Fibroblast of skin of abdomen (primary cell): ENCODE measurements at regions not wholly inside any gene's neighbourhood (a gene's known extent, or its start where the extent isn't known, plus 50 kb on each side); places are given as distances from the start of the nearest gene placed in this dataset.

Experiments used
- DNase-seq: peaks from one replicate; pipeline ENCODE4 v3.0.0-alpha.2; 2013

DNA sequence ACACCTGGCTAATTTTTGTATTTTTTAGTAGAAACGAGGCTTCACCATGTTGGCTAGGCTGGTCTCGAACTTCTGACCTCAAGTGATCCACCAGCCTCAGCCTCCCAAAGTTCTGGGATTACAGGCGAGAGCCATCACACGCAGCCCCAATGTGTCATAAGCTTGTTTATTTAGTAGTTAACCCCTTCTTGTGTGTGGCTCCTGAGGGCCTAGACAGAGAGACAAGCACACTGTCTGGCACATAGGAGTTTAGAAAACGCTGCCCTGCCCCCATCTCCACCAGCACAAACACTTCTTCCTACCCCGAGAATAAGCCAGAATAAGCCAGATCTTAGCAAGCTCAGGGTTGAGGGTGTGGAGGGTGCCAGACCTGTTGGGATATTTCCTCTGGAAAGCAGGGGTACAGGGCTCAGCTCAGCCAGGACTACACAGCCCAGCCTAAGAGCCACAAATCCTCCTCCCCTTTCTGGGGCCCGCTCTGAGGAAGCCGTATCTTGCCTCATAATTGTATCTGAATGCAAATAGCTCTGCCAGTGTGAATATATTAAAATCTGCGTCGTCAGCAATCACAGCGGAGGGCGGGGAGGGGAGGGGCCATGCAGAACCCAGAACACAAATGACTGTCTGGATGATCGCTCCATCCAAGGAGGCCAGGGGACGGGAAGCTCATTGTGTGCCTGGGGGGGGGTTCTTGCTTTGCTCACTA, 247.3 kb downstream of the MN1 start:
- DNase-seq: peak; percentile 71

DNA sequence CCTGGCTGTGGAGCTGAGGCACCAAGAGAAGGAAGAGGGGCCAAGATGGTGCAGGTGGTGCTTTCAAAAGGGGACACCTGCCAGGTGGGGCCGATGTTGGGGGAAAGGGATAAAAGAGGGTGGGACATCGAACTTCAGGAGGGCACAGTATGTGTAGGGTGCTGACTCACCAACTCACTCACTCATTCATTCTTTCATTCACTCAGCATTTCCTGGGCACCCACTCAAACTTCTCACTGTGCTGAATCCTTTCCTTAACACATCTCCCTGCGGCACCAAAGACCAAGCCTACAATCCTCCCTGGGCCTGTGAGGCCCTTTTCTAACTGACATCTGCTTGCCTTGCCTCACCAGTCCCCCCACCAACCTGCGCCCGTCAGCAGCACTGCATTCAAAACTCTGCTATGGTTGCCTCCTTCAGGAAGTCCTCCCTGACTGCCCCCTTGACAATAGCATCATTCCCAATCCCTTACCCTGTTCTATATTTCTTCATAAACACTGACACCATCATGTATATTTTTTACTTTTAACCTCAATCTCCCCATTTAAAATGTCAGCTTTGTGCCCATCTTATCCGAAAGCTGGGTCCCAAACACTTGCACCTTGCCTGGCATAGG, 246.6 kb downstream of the MN1 start:
- DNase-seq: peak; percentile 12

DNA sequence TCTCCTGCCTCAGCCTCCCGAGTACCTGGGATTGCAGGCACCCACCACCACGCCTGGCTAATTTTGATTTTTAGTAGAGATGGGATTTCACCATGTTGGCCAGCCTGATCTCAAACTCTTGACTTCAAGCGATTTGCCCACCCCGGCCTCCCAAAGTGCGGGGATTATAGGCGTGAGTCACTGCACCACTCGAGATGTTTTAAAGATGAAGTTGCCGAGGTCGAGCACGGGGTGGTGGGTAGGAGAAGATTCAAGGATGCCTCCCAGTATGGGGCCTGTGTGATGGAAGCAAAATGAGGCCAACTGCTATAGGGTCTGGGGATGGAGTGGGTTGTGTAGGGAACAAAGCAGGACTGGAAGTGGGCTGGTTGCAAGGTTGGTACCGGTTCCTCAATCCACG, 245.2 kb downstream of the MN1 start:
- no peak for DNase-seq

DNA sequence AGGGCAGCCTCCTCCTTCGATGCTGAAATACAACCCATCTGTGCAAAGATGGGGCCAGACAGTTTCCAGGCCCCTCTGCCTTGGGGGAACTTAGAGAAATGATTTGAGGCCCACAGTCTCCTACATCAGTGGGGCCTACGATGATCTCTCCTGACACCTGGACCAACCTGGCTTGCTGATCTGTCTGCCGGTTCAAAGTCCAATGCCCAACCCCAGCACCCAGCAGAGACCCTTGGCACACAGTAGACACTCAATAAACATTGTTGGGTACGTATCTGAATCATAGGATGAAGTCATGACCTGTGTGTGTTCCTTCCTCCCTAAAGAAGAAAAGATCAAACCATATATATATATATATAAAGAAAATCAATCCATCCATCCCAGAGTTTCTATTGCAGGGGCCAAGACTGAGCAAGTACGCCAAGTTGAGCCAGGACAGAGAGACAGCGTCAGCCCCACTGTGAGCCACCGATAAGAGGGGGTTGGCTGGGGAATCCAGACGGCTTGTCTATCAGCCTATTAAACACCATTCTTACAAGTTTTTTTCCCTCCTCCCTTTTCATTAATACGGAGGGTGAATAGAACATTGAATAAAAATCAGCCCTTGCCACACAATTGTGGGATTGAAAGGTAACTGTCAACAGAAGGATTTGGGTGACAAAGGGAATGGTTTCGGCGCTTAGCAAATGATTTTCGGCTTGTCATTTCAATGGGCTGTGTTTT, 244.1 kb downstream of the MN1 start:
- DNase-seq: no peak

DNA sequence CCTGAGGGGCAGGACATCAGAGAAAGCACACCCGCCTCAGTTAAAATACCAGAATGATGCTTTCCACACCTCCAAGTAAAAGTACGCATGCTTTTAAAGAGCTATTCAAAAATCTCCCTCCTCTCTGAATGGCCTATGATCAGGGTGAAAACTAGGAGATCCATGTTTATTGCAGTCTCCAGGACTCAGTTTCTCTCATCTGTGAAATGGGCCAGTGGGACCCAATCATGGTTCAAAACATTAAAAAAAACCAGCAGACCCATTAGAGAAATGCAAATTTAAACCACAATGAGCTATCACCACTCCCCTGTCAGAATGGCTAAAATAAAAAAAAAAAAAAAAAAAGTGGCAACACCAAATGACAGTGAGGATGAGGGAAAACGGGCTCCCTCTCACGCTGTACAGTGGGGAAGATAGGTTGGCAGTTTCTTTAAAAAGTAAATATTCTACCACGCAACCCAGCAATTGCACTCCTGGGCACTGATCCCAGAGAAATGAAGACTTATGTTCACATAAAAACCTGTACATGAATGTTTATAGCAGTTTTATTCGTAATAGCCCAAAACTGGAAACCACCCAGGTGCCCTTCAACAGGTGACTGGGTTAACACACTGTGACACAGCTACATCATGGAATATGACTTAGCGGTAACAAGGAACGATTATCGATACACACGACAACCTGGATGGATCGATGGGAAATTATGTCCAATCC, 242.7 kb downstream of the MN1 start:
- DNase-seq: no peak

DNA sequence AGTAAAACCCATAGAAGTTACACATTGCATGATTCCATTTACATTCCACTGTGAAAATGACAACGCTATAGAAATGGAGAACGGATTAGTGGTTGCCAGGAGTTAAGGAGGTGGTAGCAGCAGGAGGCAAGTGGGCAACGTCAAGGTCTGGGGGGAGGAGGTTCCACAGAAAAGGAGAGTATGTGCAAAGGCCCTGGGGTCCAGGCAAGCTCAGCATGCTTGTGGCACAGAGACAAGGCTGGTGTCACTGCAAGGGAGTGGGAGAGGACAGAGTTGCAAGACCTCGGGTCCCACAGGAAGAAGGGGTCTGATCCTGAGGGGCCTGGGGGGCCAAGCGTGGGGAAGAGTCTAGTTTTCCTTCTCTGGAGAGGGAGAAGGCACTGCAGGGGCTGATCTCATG, 240.8 kb downstream of the MN1 start:
- DNase-seq: no peak

DNA sequence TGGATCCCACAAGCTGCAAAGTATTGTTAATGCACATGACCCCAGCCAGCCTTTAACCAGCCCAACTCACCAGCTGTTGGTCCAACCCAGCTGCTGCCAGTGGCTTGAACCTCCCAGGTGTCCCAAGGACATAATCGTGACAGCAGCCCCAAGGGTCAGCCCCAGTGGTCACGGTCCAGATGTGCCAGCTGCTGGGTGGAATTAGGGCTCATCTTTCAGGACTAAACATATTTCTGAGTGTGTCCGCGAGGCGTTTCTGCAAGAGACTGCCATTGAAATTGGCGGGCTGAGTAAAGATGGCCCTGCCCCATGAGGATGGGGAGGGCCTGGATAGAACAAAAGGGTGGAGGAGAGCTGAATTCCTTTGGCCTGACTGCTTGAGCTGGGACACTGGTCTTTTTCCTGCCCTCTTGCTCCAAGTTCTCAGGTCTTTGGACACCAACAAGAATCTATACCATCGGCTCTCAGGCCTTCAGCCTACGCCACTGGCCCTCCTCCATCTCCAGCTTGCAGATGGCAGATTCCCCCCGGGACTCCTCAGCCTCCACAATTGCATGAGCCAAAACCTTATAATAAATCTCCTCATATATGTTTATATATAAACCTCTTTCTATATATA, 240.2 kb downstream of the MN1 start:
- DNase-seq: no peak

DNA sequence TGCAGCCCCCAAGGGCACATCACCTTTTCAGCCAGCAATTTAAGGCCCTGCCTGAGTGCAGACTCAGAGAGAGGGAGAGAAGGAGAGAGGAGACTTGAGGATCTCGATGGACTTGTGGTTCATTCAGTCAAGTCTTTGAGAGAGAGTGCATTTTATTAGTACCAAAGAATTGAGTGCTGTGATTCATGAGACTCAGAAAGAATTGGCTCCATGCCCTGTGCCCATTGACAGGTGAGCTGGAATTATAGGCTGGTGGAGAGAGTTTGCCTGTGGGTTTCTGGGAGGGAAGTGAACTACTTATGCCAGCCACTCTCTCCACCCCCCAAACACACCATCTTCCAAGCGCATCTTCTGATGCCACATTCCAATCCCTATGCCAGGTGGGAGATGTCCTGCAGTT, 236.8 kb downstream of the MN1 start:
- DNase-seq: no peak

DNA sequence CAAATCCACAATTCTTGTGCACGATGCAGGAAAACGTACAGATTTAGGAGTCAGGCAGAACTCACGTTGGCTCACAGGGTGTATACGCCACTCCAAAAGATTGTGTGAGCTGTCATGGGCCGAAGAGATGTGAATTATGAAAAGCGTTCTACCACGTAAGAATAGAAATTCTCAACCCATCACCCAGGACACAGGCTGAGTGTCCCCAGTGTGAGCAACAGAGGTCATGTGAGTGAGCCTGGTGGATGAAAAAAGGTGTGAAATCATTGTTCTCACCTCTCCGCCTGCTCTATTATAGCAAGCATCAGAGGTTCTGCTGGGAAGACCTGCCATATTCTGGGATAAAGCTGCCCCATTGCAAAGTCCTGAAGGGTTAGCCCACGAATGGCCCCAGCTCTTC, 235.0 kb downstream of the MN1 start:
- no peak for DNase-seq

DNA sequence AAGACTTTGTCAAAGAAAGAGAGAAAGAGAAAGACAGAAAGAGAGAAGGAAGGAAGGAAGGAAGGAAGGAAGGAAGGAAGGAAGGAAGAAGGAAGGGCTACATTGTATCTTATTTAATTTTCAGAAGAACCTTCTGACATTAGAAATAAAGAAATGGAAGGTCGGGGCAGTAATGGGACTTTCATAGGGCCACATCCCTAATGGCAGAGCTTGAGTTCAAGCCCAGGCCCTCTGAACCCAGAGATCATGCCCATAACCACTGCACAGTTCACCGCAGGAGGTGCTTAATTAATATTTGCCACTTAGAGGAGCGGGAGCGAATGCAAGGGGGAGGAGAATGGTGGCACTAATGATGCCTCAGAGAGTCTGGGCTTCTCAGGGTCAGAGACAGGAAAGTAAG, 233.3 kb downstream of the MN1 start:
- DNase-seq: no peak

DNA sequence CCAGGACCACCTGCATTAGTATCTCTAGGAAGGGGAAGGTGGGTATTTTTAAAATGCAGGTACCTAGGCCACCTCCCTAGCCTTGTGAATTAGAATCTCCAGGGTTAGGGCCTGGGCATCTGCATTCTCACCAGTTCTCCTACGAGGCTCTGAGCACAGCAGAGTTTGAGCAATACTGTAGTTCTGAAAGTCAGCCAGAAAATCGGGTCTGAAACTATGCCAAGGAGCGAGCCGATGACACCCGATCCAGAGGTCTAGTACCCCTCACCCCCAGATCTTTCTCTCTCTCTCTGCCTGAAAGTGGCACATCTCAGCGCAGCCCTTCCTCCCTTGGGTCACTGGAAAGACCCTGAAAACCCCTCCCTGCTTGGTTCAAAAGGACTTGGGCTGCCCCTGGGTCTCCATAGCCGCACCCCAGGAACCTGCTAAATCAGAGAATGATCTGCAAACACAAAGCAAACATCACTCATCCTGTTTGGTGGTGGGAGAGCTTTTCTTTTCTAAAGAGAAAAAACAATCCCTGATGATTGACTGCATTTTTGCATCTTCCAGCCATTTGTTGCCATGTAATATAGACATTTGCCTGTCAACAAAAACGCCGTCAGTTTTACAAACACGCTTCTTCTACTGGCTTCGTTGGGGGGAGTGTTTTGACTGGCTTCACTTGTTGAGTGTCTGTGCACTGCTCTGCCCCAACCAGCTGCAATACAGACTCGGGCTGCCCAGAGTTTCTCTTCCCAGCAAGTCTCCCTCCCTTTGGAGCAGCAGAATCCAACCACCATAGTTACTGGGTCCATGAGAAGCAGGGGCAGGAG, 229.9 kb downstream of the MN1 start:
- DNase-seq: no peak

DNA sequence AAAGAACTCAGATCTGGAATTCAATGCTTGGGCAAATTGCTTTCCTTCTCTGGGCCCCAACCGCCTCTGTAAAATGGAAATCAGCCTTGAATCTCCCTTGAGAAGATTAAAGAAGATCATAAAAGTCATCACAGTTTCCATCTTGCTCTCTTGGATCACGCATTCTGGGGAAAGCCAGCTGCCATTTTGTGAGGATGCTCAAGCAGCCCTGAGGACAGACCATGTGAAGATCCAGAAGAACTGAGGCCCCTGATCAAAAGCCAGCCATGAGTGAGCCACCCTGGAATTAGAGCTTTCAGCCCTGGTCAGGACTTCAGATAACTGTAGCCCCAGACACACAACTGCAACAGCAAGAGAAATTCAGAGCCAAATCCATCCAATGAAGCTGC, 229.3 kb downstream of the MN1 start:
- DNase-seq: no peak

DNA sequence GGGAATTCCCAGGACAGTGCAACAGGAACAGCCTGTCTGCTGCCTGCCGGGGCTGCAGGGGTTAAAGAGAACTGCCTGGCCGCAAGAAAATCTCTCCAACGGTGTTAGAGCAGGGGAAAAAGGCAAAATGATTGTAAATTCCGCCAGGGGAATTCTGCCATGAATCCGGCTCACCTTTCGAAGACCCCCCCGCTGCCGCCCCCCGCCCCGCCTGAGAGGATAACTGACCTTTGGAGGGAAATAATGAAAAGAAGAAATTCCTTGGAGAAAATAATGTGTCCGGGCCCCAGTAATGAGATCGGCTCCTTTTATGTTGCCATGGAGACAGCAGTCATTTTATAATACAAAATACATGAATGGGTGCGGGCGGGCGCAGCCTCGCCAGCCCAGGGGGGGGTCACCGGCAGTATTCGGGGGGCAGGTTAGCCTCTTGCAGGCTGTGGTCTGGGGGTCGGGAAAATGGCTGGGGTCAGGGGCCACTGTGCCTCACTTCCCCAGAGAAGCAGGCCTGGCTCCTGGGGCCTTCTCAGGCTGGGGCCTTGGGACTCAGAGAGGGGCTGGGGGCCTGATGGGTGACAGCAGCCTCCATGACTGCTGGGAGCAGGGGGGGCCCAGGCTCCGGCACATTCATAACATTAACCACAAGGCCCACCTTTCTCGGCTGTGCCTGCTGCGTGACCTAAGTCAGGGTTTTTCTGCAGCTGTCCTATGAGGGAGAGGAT, 228.1 kb downstream of the MN1 start:
- DNase-seq: no peak

DNA sequence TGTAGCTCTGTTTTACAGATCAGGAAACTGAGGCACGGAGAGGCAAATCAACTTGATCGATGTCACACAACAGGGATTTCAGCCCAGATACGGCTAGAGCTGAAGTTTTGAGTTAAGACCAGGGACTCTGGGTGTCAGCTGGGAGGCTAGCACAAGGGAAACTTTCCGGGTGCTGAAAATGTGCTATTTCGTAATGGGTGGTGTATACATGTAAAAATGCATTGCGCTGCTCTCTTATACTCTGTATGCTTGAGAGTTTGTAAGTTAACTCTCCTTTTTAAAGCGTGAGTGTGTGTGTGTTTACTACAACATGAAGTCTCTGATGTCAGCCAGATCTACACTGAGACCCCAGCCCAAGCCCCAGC, 227.6 kb downstream of the MN1 start:
- no peak for DNase-seq

DNA sequence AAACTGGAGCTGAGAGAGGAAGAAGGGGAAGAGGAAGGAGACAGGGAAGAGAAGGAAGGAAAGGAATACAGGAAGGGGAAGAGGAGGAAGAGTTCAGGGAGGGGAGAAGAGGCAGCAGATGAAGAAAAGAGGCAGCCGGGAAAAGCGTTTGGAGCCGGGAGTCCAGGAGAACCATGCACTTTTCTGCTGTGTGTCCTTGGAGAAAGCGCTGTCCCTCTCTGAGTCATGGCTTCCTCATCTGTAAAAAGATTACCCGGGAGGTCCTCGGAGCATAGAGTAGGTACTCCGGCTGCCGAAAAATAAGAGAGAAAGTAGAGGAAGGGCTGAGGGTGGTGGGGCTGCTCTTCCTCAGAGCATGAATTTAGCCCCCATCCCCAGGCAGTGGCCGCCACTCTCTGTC, 226.9 kb downstream of the MN1 start:
- no peak for DNase-seq

DNA sequence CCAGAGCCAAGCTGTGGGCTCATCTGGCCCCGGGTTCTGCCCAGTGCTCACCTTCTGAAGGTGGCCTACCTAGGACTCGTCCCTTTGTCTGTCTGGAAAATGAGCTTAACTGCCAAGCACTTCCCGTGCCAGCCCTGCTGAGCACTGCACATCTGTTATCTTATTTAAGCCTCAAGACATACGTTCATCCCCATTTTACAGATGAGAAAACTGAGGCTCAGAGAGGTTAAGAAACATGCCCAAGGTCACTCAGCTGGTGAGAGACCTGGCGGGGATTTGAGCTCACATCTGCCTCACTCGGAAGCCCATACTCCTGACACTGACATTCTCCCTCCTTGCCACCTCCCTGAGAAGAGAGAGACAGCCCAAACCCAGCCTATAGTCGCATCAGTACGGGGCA, 226.2 kb downstream of the MN1 start:
- DNase-seq: no peak

DNA sequence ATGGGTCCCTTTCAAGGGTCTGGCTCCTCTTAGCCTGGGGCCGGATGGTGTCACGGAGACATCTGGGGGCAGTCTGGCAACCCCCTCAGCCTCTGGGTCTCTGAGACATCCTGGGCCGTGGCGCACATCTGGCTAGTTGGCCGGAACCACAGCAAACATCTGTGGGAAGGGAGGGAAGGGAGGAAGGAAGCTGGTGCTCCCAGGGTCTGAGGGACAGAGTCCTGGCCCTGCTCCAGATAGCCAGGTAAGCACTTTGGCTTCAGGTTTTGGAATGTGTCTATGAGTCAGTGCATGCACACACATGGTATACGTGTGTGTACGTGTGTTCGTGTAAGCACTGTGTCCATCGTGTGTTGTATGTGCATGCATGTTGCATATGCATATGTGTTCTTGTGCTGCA, 225.1 kb downstream of the MN1 start:
- DNase-seq: no peak

DNA sequence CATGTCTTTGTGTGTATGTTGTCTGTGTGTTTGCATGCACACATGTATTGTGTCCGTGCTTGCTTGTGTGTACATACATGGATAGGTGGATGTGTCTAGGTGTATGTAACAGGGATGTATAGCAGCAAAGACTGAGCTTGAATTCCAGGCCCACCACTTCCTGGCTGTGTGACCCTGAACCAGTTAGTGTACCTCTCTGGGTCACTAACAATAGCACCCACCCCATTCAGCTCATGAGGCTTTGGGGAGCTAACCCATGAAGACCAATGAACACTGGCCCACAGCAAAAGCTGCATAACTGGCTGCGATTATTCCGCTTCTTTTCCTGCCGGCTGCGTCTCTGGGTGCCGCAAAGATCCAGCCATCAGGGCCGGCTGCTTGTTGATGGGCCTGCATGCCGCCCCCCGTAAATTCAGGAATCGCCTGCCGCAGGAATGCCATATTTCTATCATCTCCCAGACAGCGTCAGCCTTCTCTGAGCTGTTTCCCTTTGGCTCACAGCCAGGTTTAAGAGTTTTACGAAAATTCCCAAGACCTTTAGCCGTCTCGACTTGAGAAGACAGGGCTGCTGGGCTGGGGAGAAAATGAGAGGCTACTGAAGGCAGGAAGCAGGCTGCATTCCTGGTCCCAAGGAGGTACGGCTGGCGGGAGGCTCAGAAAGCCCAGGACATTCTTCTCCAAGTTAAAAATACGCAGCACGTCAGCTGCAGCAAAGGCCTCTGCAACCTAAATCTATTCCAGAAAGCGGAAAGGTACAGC, 224.6 kb downstream of the MN1 start:
- peak; percentile 96 for DNase-seq

DNA sequence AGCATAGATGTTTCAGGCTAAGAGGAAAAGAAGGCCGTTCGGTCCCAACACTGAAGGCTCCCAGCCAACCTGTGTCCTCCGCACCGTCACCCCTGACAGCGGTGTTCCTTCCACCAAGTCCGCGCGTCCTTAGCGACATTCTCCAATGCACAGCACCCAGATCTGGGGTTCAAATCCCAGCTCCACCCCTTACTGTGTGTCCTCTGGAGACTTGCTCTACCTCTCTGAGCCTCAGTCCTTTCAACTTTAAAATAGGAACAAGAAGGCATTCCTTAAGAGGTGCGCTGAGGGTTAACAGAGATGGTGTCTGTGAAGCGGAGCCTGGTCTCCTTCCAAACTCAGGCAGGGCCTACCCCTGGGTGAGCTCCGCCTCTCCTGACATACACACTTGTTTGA, 224.0 kb downstream of the MN1 start:
- no peak for DNase-seq

DNA sequence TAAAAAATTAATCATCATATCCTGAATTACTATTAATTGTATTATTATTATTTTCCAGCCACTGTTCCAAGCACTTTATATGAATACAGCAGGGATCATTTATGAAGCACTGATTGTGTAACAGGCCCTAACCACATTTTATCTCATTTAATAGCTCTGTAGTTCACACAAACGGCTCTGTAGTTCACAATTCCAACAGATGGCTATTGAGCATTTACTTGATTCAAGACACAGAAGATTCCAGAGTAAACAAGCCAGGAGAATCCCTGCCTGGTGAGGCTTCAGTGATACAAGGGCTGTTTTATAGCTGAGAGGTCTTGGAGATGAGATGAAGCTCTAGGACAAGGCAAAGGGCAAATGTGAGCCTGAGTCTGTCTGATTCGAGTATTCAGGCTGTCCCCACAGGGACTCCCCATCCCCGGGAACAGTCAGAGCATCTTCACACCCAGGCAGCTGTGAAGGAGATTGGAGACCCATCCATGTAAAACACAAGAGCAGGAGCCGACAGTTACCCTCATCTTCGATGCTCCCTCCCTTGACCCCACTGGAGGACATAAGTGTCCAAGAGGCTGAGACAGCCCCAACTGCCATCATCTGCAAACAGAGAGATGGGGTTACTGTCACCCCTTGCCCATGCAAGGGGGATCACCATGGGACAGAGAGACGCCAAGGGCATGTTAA, 222.5 kb downstream of the MN1 start:
- peak; percentile 50 for DNase-seq
